ENCODE measurements at regions not wholly inside any gene's neighbourhood (a gene's known extent, or its start where the extent isn't known, plus 50 kb on each side); places are given as distances from the start of the nearest gene placed in this dataset.

- no peaks in the 10 kb centered on the region for H4K20me1 ChIP-seq (ENCODE audit: insufficient read depth)
- H3K4me3 ChIP-seq (replicated peaks in 1 of 2; ENCODE audit: low read depth in 1 of 2, low read length in 2 of 2): no peak overlapping the region
- H3K27me3 ChIP-seq (ENCODE audit: insufficient read depth, low read length): no peaks in the 10 kb centered on the region
- POLR2A ChIA-PET: no interaction called here
- no peaks in the 10 kb centered on the region for H3K4me1 ChIP-seq (ENCODE audit: control insufficient read depth in 1 of 2, insufficient read depth in 2 of 2, low read length in 2 of 2)
- TF ChIP-seq ELF1 (IDR thresholded peaks at IDR 0.05; ENCODE audit: borderline replicate concordance, low read depth): no peak
- no peak for TF ChIP-seq RAD21 (IDR thresholded peaks at IDR 0.05; ENCODE audit: low read depth)
- no peak for TF ChIP-seq ZNF274 (IDR thresholded peaks at IDR 0.05; ENCODE audit: low read depth, low read length)
- no peak for TF ChIP-seq EZH2phosphoT487 (IDR thresholded peaks at IDR 0.05; ENCODE audit: borderline replicate concordance)
- TF ChIP-seq, protein P1, sequence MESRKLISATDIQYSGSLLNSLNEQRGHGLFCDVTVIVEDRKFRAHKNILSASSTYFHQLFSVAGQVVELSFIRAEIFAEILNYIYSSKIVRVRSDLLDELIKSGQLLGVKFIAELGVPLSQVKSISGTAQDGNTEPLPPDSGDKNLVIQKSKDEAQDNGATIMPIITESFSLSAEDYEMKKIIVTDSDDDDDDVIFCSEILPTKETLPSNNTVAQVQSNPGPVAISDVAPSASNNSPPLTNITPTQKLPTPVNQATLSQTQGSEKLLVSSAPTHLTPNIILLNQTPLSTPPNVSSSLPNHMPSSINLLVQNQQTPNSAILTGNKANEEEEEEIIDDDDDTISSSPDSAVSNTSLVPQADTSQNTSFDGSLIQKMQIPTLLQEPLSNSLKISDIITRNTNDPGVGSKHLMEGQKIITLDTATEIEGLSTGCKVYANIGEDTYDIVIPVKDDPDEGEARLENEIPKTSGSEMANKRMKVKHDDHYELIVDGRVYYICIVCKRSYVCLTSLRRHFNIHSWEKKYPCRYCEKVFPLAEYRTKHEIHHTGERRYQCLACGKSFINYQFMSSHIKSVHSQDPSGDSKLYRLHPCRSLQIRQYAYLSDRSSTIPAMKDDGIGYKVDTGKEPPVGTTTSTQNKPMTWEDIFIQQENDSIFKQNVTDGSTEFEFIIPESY (IDR thresholded peaks at IDR 0.05; ENCODE audit: extremely low read depth, insufficient replicate concordance, low read length): no peak
- TF ChIP-seq CTCF (IDR thresholded peaks at IDR 0.05 in 2 of 3, conservative IDR thresholded peaks at IDR 0.05 in 1 of 3; ENCODE audit: borderline replicate concordance in 1 of 3, insufficient read depth in 1 of 3, low read depth in 2 of 3, low read length in 2 of 3): no peak
- TF ChIP-seq SP1 (IDR thresholded peaks at IDR 0.05; ENCODE audit: low read depth): no peak
- no peaks in the 10 kb centered on the region for H3K9me3 ChIP-seq (ENCODE audit: control insufficient read depth in 1 of 2, insufficient read depth in 1 of 2, low read depth in 1 of 2, low read length in 2 of 2)
- no peak overlapping the region for H2AFZ ChIP-seq (ENCODE audit: low read depth, low read length, poor library complexity, severe bottlenecking)
- H3K36me3 ChIP-seq (ENCODE audit: control insufficient read depth in 1 of 2, insufficient read depth in 2 of 2, low read length in 2 of 2): no peaks in the 10 kb centered on the region
- CTCF ChIA-PET: no interaction called here
- H3K9me2 ChIP-seq (ENCODE audit: insufficient read depth): no peaks in the 10 kb centered on the region
- DNase-seq (ENCODE audit: low read depth, low spot score) (no peak), ATAC-seq (no peak)
- H3K4me2 ChIP-seq (ENCODE audit: low read length): no peak overlapping the region
- intact Hi-C loops (cut with micrococcal nuclease): no loop called here
- BruUV-seq (replicated peaks): no TSS peak
- H3K27ac ChIP-seq (ENCODE audit: low read depth, low read length): no peak overlapping the region
- H3K9ac ChIP-seq (ENCODE audit: low read length): no peak overlapping the region
- H3K79me2 ChIP-seq (ENCODE audit: insufficient read depth, low read length): no peaks in the 10 kb centered on the region
- RAD21 ChIA-PET (ENCODE audit: low non-redundant PET in 1 of 2, low total read pairs in 2 of 2, uncharacterized antibody in 2 of 2, unreplicated experiment in 2 of 2): no interaction called here
Observed at GRCh38 chr13:62019858-62020257, 604.2 kb upstream of the PCDH20 start.

Data from HCT116 (cell line).